Tibial artery (tissue), 4 donors: ENCODE measurements at regions not wholly inside any gene's neighbourhood (a gene's known extent, or its start where the extent isn't known, plus 50 kb on each side); places are given as distances from the start of the nearest gene placed in this dataset.
A peak's percentile ranks its signal among the peaks of the same experiment; 100 is the strongest.
"Not testable (repeated sequence)": the region's sequence is repeated elsewhere in the genome, so short reads cannot be mapped to it uniquely, and the experiment has no call there.

Experiments
- DNase-seq, 2 donors: peaks; one replicate each; pipeline ENCODE4 v3.0.0-alpha.2; 2019
- H3K27ac ChIP-seq, 2 donors: fragments of 200-600 bp; sonication (generic) in 1 of 2; 1 replicate in 1 of 2; 2 replicates in 1 of 2; pipeline ENCODE4 v1.5.1; 2018 to 2019; ENCODE audit warnings: mild to moderate bottlenecking in 1 of 2
- H3K27me3 ChIP-seq, 2 donors: fragments of 200-600 bp; sonication (generic) in 1 of 2; one replicate each; pipeline versions ENCODE4 v1.5.1 to v1.6.0; 2016 to 2019
- H3K36me3 ChIP-seq, 3 donors: fragments of 200-600 bp; sonication (generic) in 2 of 3; one replicate each; pipeline ENCODE4 v1.5.1; 2016 to 2019; ENCODE audit warnings: mild to moderate bottlenecking in 2 of 3
- H3K4me1 ChIP-seq, 4 donors: fragments of 200-600 bp; sonication (generic) in 2 of 4; 1 replicate in 3 of 4; 2 replicates in 1 of 4; pipeline ENCODE4 v1.5.1; 2016 to 2019
- H3K4me3 ChIP-seq, 2 donors: fragments of 200-600 bp; sonication (generic) in 1 of 2; 1 replicate in 1 of 2; 2 replicates in 1 of 2; pipeline ENCODE4 v1.5.1; 2018 to 2019; ENCODE audit warnings: mild to moderate bottlenecking in 2 of 2
- H3K9me3 ChIP-seq, 3 donors: fragments of 200-600 bp; sonication (generic) in 1 of 3; one replicate each; pipeline ENCODE4 v1.5.1; 2016 to 2019
- CTCF ChIP-seq, 2 experiments: fragments of 200-600 bp in 1 of 2; fragments of 450-650 bp in 1 of 2; IDR thresholded peaks; one replicate each; pipeline ENCODE4 v1.5.1; 2017 to 2019; ENCODE audit warnings: antibody characterized with exemption in 2 of 2, mild to moderate bottlenecking in 1 of 2, moderate library complexity in 1 of 2
- intact Hi-C: fragments of 100-400 bp; cut with DNase I; formaldehyde crosslinking; loops from one replicate; pipeline ENCODE4 v1.15.0; 2023; ENCODE audit warnings: low total_unique reads

- H3K27me3 ChIP-seq, H3K9me3 ChIP-seq, H3K4me3 ChIP-seq, H3K4me1 ChIP-seq, H3K27ac ChIP-seq, H3K36me3 ChIP-seq, intact Hi-C loops: not testable (repeated sequence)
- peak in 1 of 2 donors; percentile 17 for DNase-seq
These were observed 208.4 kb downstream of the LAT start for GRCh38 chr16:29193248-29193574.

GRCh38 chr16:29192329-29193247, 207.7 kb downstream of the LAT start:
- peak; percentile 16 to 65 for DNase-seq
- Histone ChIP-seq H3K27me3 (no peaks in the 10 kb centered on the region), H3K27ac (no peak overlapping the region), H3K4me3 (no peak overlapping the region), H3K4me1 (peaks cover 0 to 9% (median 0%) of the 10 kb centered on the region in 4 donors), H3K36me3 (no peaks in the 10 kb centered on the region), H3K9me3 (no peaks in the 10 kb centered on the region)
- no peak for TF ChIP-seq CTCF (IDR thresholded peaks at IDR 0.05)
- intact Hi-C loops = no loop called here

GRCh38 chr16:29191636-29192180, 206.9 kb downstream of the LAT start:
- intact Hi-C loops, H3K9me3 ChIP-seq, H3K27me3 ChIP-seq, H3K4me1 ChIP-seq, H3K27ac ChIP-seq, H3K36me3 ChIP-seq, H3K4me3 ChIP-seq: not testable (repeated sequence)
- peak; percentile 18 to 48 for DNase-seq

- DNase-seq = peak; percentile 18 to 61
- H3K4me1 ChIP-seq, H3K9me3 ChIP-seq, H3K27ac ChIP-seq, H3K36me3 ChIP-seq, H3K4me3 ChIP-seq, intact Hi-C loops, H3K27me3 ChIP-seq: not testable (repeated sequence)
These were observed 205.9 kb downstream of the LAT start for GRCh38 chr16:29190553-29191431.

- intact Hi-C loops, H3K27me3 ChIP-seq, H3K9me3 ChIP-seq, H3K27ac ChIP-seq, H3K36me3 ChIP-seq, H3K4me3 ChIP-seq, H3K4me1 ChIP-seq: not testable (repeated sequence)
- peak; percentile 17 to 58 for DNase-seq
These were observed 204.0 kb downstream of the LAT start for GRCh38 chr16:29188806-29189205.

GRCh38 chr16:29186306-29187220, 201.7 kb downstream of the LAT start:
- intact Hi-C loops, H3K4me3 ChIP-seq, H3K27me3 ChIP-seq, H3K27ac ChIP-seq, H3K9me3 ChIP-seq, H3K36me3 ChIP-seq, H3K4me1 ChIP-seq: not testable (repeated sequence)
- peak; percentile 19 to 65 for DNase-seq

GRCh38 chr16:29185872-29186271, 201.0 kb downstream of the LAT start:
- peak; percentile 17 to 59 for DNase-seq
- H3K4me1 ChIP-seq, intact Hi-C loops, H3K9me3 ChIP-seq, H3K36me3 ChIP-seq, H3K27me3 ChIP-seq, H3K4me3 ChIP-seq, H3K27ac ChIP-seq: not testable (repeated sequence)

- peak overlapping the region; percentile 17 to 44 for H3K27ac ChIP-seq
- H3K27me3 ChIP-seq, H3K9me3 ChIP-seq, intact Hi-C loops, H3K4me1 ChIP-seq, H3K36me3 ChIP-seq, H3K4me3 ChIP-seq: not testable (repeated sequence)
- peak; percentile 83 to 86 for DNase-seq
These were observed 200.0 kb downstream of the LAT start for GRCh38 chr16:29184738-29185438.

- peak; percentile 18 to 49 for DNase-seq
- H3K9me3 ChIP-seq, H3K27me3 ChIP-seq, intact Hi-C loops, H3K36me3 ChIP-seq, H3K4me3 ChIP-seq, H3K27ac ChIP-seq, H3K4me1 ChIP-seq: not testable (repeated sequence)
These were observed 198.4 kb downstream of the LAT start for GRCh38 chr16:29182940-29183868.
